COLO829 (cell line): ENCODE measurements at regions not wholly inside any gene's neighbourhood (a gene's known extent, or its start where the extent isn't known, plus 50 kb on each side); places are given as distances from the start of the nearest gene placed in this dataset.
A peak's percentile ranks its signal among the peaks of the same experiment; 100 is the strongest.

Source experiments
- DNase-seq: peaks from one replicate; pipeline ENCODE4 v3.0.0; 2012; ENCODE audit warnings: low spot score

DNA sequence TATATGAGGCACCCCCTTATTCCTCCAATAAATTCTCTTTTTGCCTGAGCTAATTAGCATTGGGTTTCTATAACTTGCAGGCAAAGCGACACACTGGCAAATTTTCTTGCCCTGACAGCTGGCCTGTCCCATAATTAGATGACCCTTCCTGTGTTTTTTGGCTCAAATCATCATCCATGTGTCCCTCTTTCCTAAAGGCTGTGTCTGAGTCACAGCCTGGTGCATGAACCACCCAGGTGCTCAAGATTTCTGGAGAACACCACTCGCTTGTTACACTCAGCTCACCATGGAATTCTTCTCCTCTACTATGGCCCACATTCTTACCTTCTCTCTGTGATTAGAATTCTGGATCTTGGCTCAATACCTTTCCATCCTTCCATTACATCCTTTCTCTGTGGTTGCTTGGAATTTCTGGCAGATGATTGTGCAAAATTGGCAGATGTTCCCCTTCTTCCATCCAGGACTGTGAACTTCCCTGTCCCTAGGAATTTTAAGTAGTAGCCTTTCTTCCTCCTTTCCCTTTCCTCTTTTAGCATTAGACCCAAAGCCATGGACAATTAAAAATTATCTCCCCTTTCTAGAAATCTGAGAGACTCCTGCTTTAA lies 116.0 kb upstream of the ANKRD1 start:
- DNase-seq: no peak

DNA sequence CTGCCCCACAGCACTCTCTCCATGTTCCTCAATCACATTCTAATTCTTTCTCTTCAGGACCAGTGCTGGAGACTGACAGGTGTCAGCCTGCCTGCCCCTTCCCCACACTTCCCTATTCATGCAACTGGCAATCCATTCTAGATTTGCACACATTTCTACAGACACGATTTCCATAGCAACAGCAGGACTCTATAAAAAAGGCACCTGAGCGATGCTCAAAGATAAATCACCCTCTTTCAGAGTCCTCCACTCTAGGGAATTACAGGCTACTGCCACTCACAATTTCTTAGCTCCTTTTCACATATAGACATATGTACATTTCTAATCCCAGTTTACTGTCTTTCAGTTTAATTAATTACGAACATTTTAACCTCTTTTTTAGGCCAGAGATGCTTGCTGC lies 118.1 kb upstream of the ANKRD1 start:
- no peak for DNase-seq

DNA sequence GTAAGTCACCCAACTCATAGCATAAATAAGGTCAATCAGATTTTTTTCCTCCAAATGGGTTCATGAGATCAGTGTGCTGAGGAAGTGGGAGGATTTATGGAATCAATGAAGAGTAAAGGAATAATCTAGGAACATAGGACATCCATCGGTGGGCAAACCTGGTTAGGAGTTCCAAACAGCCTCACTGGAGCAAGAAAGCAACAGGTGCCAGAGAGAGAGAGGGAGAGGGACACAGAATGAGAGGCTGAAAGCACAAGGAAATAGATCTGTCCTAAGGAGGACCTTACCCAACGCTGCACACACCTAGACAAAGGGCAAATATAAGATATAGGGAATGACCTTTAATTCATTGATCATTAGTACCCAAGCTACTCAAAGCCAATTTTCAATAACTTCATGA lies 119.5 kb upstream of the ANKRD1 start:
- no peak for DNase-seq

DNA sequence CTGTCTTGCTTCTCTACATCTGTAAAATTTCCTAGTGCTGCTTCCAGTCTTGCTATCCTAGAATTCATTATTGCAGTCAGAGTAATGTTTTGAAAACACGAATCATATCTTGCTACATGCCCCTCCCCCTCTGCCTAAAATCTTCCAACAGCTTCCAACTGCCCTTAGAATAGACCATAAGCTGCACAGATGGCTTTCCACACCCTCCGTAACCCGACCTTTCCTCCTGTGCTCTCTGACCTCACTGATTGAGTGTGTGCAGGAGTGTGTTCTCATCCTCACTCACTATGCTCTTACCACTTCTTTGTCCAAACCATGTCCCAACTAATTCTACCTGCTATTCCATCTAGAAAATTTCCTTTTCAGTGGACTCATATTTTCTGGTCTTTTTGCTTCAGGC lies 121.2 kb upstream of the ANKRD1 start:
- DNase-seq: no peak

DNA sequence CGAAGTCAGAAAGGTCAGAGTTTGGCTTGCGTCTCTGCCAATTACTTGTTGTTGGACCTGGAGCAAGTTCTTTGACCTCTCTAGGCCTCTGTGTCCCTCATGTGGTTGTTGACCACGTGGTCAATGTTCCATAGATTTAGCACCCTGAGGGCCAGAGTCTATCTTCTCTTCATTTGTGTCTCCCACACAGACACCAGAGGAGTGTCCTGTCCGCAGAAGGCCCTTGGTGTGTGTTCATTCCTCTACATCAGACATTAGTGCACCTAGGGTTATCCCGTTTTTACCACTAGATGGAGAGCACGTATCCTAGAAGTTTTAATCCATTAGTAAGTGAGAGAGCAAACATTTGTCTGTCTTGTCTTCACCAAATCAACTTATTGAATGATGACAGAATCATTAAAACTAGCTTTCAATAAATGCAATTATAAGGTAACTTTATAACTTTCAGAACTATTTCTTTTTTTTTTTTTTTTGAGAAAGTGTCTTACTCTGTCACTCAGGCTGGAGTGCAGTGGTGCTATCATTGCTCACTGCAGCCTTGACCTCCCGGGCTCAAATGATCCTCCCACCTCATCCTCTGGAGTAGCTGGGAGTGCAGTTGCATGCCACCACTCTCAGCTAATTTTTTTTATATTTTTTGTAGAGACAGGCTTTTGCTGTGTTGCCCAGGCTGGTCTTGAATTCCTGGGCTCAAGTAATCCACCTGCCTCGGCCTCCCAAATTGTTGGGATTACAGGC lies 122.5 kb upstream of the ANKRD1 start:
- peak; percentile 35 for DNase-seq

DNA sequence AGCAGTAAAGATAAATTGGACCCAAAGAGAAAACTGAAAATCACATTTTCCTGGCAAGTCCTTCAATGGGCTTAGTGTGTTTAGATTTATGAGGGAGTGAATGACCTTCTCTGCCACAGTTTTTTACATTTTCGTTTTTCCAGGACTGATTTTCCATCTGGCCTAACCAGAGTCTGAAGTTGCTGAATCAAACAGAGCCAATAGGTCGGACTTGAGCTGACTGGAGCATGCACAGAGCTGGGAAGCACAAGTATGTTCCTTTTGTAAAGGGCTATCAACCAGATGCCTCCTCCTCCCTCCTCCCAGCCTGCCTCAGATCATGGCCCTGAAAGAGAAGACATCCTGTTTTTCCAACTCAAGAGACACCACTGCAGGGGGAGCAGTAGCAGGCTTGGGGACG lies 126.0 kb upstream of the ANKRD1 start:
- DNase-seq: no peak

DNA sequence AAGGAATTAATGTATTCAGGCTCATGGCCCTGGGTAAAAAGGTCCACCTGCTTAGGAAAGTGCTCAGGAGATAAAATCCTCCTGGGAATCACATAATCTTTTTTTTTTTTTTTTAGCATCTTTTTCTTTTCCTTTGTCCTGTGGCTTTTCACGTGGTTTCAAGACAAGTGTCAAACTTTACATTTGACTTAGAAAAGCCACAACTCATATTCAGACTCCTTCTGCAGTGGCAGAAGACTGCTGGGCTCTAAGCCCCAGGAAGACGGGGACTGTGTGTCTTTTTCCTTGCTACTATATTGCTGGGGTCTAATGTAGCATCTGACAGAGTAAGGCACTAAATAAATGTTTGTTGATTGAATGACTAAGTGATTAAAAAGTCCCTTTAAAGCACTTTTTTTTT lies 127.5 kb upstream of the ANKRD1 start:
- DNase-seq: no peak

DNA sequence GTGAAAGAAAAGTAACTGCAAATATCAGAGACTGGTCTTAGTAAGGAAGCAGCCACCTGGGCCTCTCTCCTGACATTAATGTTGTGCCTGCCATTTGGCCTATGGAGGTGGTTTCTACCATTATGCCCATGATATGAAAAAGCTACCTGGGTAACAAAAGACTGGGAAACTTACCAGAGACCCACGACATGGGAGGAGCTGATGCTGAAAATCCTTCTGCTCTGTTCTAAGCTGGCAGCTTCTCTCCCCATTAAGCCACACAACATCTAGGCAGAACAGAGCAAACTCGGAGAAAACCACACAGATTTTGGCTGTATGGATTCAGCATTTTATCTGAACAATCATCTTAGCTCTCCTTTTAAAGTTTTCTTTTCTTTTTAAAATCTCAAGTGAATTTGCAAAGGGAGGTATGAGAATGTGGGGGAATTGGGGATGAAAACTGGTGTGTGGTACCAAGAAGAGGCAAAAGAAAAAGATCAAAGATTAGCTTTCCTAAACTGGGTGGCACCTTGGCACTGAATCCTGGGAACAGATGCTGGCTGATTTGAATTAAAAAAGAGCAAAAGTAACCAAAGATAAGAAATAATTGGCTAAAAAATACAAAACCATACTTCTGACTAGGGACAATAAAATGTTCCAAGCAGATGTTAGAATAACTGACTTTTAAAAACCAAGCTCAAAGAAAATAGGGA lies 128.6 kb upstream of the ANKRD1 start:
- no peak for DNase-seq

DNA sequence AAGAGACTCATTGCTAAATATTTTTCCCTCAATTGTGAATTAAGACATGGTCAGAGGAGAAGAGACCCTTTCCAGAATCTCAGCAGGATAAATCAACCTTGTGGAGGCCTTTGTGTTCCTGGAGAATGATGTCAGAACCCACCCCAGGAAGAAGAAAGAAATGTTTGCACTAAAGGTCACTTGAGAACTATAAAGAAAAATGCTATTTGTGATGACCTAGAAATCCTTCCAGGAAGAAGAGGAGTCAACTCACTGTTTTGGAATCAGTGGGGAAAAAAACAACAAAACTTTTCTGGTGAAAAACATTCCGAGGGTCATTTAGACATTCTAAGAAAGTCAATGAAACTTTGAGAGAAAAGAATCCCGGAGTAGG lies 129.1 kb upstream of the ANKRD1 start:
- no peak for DNase-seq

DNA sequence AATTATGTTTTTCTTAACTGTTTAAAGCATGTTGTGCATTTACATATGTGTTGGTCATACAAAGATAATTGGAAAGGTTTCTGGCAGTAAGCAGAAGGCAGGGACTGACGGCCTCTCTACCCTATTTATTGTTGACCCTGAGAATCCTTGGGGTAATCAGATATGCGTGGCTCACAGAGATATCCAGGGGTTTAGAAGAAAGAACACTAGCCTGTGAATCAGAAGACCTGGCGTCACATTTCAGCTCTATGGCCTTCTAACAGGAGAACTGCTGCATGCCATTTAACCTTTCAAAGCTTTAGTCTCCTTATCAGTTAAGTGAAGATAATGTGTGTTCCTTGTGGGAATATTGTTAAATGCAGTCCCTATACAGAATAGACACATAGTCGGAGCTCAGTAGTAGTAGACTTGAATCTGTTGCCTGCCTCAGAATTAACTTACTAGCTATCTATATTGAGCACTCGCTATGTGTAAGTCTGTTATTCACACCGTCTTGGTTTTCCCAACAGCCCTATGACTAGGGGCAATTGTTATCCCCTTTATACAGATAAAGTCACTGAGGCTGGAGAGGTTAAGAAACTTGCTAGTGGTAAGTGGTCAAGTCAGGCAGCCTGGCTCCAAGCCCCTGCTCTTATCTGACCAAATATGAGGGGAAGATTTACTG lies 129.6 kb upstream of the ANKRD1 start:
- no peak for DNase-seq

DNA sequence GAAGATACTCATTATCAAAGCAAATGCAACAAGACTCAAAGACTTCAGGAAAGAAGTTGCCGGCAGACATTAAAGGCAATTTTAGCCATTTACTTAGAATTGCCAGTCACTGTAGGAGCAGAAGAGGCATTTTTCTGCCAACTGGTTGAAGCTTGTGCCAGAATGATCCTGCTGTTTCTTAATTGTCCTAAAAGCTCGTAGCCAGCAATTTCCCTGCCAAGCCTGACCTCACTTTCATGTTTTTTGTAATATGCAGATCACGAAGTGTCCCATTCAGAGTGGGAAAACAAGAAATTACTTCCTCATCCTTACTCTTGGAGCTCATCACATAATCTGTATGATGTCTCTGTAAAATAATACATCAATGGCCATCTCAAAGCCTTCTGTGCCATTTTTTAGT lies 130.9 kb upstream of the ANKRD1 start:
- no peak for DNase-seq

DNA sequence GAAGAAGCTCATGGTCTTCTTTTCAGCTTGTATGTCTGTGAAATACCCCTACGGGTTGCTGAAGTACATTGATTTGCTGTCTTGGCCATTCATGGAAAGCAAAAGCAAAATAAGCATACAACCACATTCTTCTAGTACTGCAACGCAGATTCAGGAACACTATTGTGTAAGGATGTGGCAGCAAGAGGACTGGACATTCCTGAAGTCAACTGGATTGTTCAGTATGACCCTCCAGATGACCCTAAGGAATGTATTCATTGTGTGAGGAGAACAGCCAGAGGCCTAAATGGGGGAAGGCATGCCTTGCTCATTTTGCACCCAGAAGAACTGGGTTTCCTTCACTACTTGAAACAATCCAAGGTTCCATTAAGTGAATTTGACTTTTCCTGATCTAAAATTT lies 133.4 kb upstream of the ANKRD1 start:
- DNase-seq: no peak

DNA sequence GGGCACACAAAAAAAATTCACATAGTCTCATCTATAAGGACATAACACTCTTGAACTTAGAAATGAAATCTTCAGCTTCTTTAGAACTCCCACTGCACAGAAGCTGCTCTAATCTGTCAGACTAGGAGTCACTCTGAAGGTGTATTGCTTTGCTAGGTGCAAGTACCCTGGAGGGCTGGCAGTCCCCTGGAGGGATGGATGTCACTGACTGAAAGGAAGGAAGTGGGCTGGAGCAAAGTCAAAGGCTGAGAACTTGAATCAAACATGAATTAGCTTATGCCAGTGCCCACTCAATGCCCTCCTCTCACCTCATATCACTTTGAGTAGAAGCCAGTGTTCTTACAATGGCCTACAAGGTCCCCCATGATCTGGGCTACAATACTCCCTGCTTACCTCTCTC lies 140.3 kb upstream of the ANKRD1 start:
- DNase-seq: no peak

DNA sequence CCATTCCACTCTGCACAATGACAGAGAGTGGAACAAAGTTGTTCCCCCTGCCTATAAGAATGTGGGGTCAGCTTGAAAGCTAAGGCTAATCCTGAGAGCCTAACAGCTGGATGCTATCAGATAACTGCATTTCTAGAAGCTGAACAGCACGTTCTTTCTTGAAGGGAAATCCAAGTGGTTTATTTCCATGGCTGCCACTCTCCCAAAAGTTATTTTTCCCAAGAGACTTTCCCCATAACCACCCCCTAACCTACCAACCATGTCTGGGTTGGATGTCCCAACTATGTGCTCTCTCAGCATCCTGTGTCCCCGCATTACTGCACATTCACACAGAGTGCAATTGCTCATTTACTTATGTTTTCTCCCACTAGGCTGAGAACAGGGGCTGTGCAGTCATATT lies 140.7 kb upstream of the ANKRD1 start:
- no peak for DNase-seq

DNA sequence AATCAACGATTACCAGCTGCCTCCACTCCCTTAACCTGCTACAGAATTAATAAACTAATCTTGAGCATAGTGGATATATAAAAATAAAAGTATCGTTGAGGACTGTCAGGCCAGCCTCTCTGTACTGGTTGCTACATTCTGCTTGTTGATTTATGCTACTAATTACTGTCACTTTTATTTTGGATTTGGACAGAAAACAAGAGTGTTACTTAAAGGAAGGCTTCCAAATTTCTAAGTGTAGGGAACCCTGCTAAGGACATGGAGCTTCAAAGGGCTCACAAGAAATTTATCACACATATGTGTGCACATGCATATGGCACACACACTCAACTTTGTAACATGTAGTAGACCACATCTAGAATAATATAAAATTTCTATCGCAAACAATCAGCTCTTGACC lies 141.2 kb upstream of the ANKRD1 start:
- DNase-seq: no peak

DNA sequence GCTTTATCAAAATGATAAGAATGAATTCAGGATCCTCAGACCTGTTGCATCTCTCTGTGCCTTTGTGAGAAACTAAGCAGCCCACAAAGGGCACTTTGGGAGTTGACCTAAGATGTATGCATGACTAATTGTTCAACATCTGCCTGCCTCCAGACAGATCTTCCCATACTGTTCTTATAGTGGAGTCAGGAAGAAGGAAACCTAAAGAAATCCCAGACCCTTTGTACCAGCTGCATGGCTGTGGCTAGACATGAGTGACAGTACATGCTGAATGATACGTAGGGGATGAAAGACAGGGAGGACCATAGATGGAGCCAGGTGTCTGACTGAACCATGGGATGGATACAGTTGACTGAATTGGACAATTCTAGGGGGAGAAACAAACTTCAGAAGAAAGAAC lies 148.7 kb upstream of the PCGF5 start:
- DNase-seq: no peak

DNA sequence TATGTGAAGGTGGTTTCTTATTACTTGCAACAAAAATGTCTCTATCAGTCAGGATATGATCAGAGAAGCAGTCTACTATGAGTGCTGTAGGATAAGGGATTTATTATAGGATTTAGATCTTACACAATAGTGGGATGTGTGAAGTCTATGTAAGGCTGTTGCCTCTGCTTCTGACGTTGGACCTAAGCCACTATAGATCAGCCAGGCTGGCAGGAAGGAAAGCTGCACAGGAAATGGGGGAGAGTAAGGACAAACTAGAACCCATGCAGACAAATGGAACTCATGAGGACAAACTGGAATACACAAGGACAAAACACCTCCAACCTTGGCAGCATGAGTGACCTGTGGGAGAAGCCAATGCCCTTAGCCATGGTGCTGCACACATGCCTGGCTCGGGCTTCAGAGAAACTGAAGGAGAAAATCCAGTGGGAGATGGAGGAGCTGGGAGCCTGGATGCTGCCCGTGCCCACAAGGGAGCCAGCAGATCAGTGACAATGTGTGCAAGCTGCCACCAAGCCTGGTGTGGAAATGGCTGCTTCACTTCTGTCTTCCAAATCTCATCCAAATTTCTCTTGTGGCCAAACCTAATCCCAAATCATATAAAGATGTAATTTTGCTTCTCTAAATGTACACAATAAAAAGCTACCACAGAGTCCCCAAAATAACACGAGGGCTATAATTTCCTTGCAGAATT lies 147.0 kb upstream of the PCGF5 start:
- no peak for DNase-seq

DNA sequence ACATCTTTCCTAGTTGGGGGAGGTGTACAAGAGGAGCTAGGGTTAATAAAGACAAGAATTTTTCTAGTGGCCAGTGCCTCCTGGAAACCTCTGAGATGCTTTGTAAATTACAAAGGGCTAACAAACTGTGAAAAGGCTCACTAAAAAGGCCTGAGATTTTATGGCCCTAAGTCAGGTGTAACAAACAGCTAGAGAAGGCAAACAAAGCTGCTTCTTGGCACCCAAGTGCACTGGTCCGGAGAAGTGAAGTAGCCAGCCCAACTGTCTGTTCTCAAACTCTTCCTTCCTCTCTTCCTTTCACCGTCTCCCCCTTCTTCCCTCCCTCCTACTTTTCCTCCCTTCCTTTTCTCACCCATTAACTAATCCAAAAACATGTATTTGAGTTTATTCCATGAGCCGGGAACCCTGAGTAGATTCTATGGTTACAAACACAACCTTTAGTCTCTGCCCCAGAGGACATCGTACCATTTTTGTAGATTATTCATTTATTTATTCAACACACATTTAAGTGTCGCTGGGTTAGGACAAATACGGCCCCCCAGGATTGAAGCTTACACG lies 143.4 kb upstream of the PCGF5 start:
- no peak for DNase-seq

DNA sequence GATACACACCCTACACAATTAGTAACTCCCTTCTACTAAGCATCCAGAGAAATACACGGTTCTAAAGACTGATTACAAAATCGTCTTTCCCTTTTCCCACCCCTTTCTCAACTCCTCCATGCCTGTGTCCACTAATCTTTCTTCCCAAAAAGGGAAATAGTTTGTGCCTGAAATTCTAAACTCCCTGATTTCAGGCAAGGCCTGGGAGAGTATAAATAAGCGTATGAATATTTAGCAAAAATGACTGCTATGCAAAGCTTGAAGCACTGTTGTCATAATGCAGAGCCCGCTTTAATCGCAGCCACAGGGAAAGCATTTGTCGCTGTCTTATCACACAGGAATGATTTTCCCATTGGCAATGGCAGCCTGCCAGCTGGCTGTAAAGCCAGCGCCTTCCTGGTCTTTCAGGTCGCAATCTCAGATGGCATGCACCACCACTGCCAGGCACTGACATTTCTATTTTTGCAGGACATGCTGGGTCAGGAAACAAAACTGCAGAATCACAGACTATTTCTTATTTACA lies 142.9 kb upstream of the PCGF5 start:
- DNase-seq: peak; percentile 3

DNA sequence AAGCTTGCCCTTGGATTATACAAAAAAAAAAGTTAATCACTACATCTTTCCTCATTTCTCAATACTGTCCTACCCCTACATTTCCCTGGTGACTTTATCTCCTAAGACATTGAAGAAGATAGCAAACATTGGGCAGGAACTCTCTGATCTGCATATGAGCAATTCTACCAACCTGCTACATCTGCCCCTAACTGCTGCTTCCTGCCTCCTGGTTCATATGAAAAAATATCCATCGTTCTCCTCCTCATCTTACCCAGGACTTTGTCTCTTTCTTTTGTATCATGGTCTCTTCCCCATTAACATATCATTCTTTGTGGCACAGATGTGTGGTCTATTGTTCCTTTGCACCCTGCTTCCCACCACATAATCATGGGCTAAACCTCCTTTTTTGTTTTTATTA lies 139.7 kb upstream of the PCGF5 start:
- no peak for DNase-seq

DNA sequence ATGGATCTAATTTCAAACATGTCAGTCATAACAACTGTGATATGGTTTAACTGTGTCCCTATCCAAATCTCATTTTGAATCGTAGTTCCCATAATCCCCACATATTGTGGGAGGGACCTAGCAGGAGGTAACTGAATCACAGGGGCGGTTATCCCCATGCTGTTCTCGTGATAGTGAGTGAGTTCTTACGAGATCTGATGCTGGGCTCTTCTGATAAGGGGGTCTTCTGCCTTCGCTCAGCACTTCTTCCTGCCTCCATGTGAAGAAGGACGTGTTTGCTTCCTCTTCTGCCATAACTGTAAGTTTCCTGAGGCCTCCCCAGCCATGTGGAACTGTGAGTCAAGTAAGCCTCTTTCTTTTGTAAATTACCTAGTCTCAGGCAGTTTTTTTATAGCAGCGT lies 138.0 kb upstream of the PCGF5 start:
- DNase-seq: no peak
